ENCODE measurements at regions not wholly inside any gene's neighbourhood (a gene's known extent, or its start where the extent isn't known, plus 50 kb on each side); places are given as distances from the start of the nearest gene placed in this dataset.

GRCh38 chr6:63371104-63371715 lies 51.4 kb upstream of the LGSN start:
- in situ Hi-C loops (cut with MboI; ENCODE audit: low sequenced_read_pairs) = loop anchor here (25.0 kb wide), 1 partner anchor 191 kb away; the partner anchor contains the start of genes LOC128125822 and PTP4A1

- in situ Hi-C loops (cut with MboI; ENCODE audit: low sequenced_read_pairs) = loop anchor here (25.0 kb wide), 1 partner anchor 189 kb away; the partner anchor contains the start of genes LOC128125822 and PTP4A1
Measured at GRCh38 chr6:63372951-63373533, 53.3 kb upstream of the LGSN start.

GRCh38 chr6:63389191-63389844 lies 69.5 kb upstream of the LGSN start:
- in situ Hi-C loops (cut with MboI; ENCODE audit: low sequenced_read_pairs) = no loop called here

- in situ Hi-C loops (cut with MboI; ENCODE audit: low sequenced_read_pairs) = no loop called here
Measured at GRCh38 chr6:63391203-63391970, 71.6 kb upstream of the LGSN start.

- in situ Hi-C loops (cut with MboI; ENCODE audit: low sequenced_read_pairs) = no loop called here
Measured at GRCh38 chr6:63392092-63392724, 72.4 kb upstream of the LGSN start.

- in situ Hi-C loops (cut with MboI; ENCODE audit: low sequenced_read_pairs) = no loop called here
Measured at GRCh38 chr6:63394656-63395308, 75.0 kb upstream of the LGSN start.

- in situ Hi-C loops (cut with MboI; ENCODE audit: low sequenced_read_pairs) = no loop called here
Measured at GRCh38 chr6:63395381-63395780, 75.6 kb upstream of the LGSN start.

GRCh38 chr6:63403725-63404124 lies 83.9 kb upstream of the LGSN start:
- in situ Hi-C loops (cut with MboI; ENCODE audit: low sequenced_read_pairs) = no loop called here

- in situ Hi-C loops (cut with MboI; ENCODE audit: low sequenced_read_pairs) = no loop called here
Measured at GRCh38 chr6:63410435-63411426, 90.9 kb upstream of the LGSN start.

- in situ Hi-C loops (cut with MboI; ENCODE audit: low sequenced_read_pairs) = no loop called here
Measured at GRCh38 chr6:63415286-63415685, 95.5 kb upstream of the LGSN start.

- in situ Hi-C loops (cut with MboI; ENCODE audit: low sequenced_read_pairs) = no loop called here
Measured at GRCh38 chr6:63418741-63419140, 99.0 kb upstream of the LGSN start.

- in situ Hi-C loops (cut with MboI; ENCODE audit: low sequenced_read_pairs) = no loop called here
Measured at GRCh38 chr6:63424636-63425035, 104.9 kb upstream of the LGSN start.

- in situ Hi-C loops (cut with MboI; ENCODE audit: low sequenced_read_pairs) = no loop called here
Measured at GRCh38 chr6:63425493-63425892, 105.7 kb upstream of the LGSN start.

- in situ Hi-C loops (cut with MboI; ENCODE audit: low sequenced_read_pairs) = no loop called here
Measured at GRCh38 chr6:63426844-63427243, 107.1 kb upstream of the LGSN start.

- in situ Hi-C loops (cut with MboI; ENCODE audit: low sequenced_read_pairs) = no loop called here
Measured at GRCh38 chr6:63427951-63428350, 108.2 kb upstream of the LGSN start.

GRCh38 chr6:63430985-63431519 lies 111.3 kb upstream of the LGSN start:
- in situ Hi-C loops (cut with MboI; ENCODE audit: low sequenced_read_pairs) = no loop called here

- in situ Hi-C loops (cut with MboI; ENCODE audit: low sequenced_read_pairs) = no loop called here
Measured at GRCh38 chr6:63434943-63435342, 115.2 kb upstream of the LGSN start.

- in situ Hi-C loops (cut with MboI; ENCODE audit: low sequenced_read_pairs) = no loop called here
Measured at GRCh38 chr6:63436356-63436755, 116.6 kb upstream of the LGSN start.

- in situ Hi-C loops (cut with MboI; ENCODE audit: low sequenced_read_pairs) = no loop called here
Measured at GRCh38 chr6:63437058-63437457, 117.3 kb upstream of the LGSN start.

Measured in HL-60/S4 (cell line).